GM23338 (cell line): ENCODE measurements at regions not wholly inside any gene's neighbourhood (a gene's known extent, or its start where the extent isn't known, plus 50 kb on each side); places are given as distances from the start of the nearest gene placed in this dataset.
"Not testable (repeated sequence)": the region's sequence is repeated elsewhere in the genome, so short reads cannot be mapped to it uniquely, and the experiment has no call there.

ENCODE experiments used
- ATAC-seq: fragments of 200-7000 bp; cut with Tn5 transposase; 3 replicates; pipeline ENCODE4 v1.9.1; 2020
- DNase-seq: peaks from one replicate; pipeline ENCODE4 v3.0.0-alpha.2; 2015; ENCODE audit warnings: low spot score
- H2AFZ ChIP-seq: fragments of 200-600 bp; sonication (generic); 2 replicates; pipeline ENCODE4 v1.8.0; 2016; ENCODE audit warnings: antibody characterized with exemption, mild to moderate bottlenecking, moderate library complexity
- H3F3A ChIP-seq: fragments of 200-600 bp; sonication (generic); replicated peaks from 2 replicates; pipeline ENCODE4 v1.8.0; 2017; ENCODE audit warnings: antibody characterized with exemption, mixed run types, low read depth
- H3K27ac ChIP-seq: fragments of 200-600 bp; sonication (generic); 2 replicates; pipeline ENCODE4 v1.6.1; 2016; ENCODE audit warnings: low read depth
- H3K27me3 ChIP-seq: fragments of 200-600 bp; sonication (generic); 2 replicates; pipeline ENCODE4 v1.8.0; 2016; ENCODE audit warnings: mild to moderate bottlenecking, mixed run types, moderate library complexity; ENCODE audit not compliant: insufficient read depth
- H3K36me3 ChIP-seq: fragments of 200-600 bp; sonication (generic); 2 replicates; pipeline ENCODE4 v1.8.0; 2016; ENCODE audit warnings: mild to moderate bottlenecking; ENCODE audit not compliant: insufficient read depth
- H3K4me1 ChIP-seq: fragments of 200-600 bp; sonication (generic); 2 replicates; pipeline ENCODE4 v1.8.0; 2016; ENCODE audit warnings: mild to moderate bottlenecking, moderate library complexity; ENCODE audit not compliant: insufficient read depth
- H3K4me2 ChIP-seq: fragments of 200-600 bp; sonication (generic); 2 replicates; pipeline ENCODE4 v1.7.1; 2017; ENCODE audit warnings: mixed run types
- H3K4me3 ChIP-seq: fragments of 200-600 bp; sonication (generic); 2 replicates; pipeline ENCODE4 v1.6.1; 2016; ENCODE audit warnings: mixed run types
- H3K79me2 ChIP-seq: fragments of 200-600 bp; sonication (generic); replicated peaks from 2 replicates; pipeline ENCODE4 v1.8.0; 2017; ENCODE audit warnings: mild to moderate bottlenecking; ENCODE audit not compliant: insufficient read depth
- H3K9me2 ChIP-seq: fragments of 200-600 bp; sonication (generic); 2 replicates; pipeline ENCODE4 v1.8.0; 2017; ENCODE audit not compliant: insufficient read depth
- H4K20me1 ChIP-seq: fragments of 200-600 bp; sonication (generic); replicated peaks from 2 replicates; pipeline ENCODE4 v1.8.0; 2017; ENCODE audit warnings: mild to moderate bottlenecking; ENCODE audit not compliant: insufficient read depth
- H3K27ac Mint-ChIP-seq: 2 replicates; pipeline ENCODE4 v1.8.0; 2020; ENCODE audit warnings: inconsistent platforms, mild to moderate bottlenecking, moderate library complexity, mixed read lengths
- H3K27me3 Mint-ChIP-seq: 3 replicates; pipeline ENCODE4 v1.8.0; 2022; ENCODE audit warnings: low read depth, mild to moderate bottlenecking, moderate library complexity, mixed read lengths, inconsistent platforms; ENCODE audit not compliant: insufficient read depth, poor library complexity
- H3K36me3 Mint-ChIP-seq: 3 replicates; pipeline ENCODE4 v1.8.0; 2021; ENCODE audit warnings: low read depth, mild to moderate bottlenecking, inconsistent platforms, moderate library complexity, mixed read lengths
- H3K4me1 Mint-ChIP-seq: 3 replicates; pipeline ENCODE4 v1.8.0; 2020; ENCODE audit warnings: mild to moderate bottlenecking, inconsistent platforms, mixed read lengths
- H3K4me3 Mint-ChIP-seq: 3 replicates; pipeline ENCODE4 v1.8.0; 2021; ENCODE audit warnings: moderate library complexity, mild to moderate bottlenecking, inconsistent platforms, mixed read lengths
- H3K9me3 Mint-ChIP-seq: 3 replicates; pipeline ENCODE4 v1.8.0; 2020; ENCODE audit warnings: moderate library complexity, mild to moderate bottlenecking, inconsistent platforms, mixed read lengths
- CREB1 ChIP-seq: fragments of 250-450 bp; sonication (Bioruptor Pico); IDR thresholded peaks from 2 replicates; pipeline ENCODE4 v1.5.0; 2020; ENCODE audit warnings: low read depth, mild to moderate bottlenecking, moderate library complexity
- CTCF ChIP-seq, 2 experiments: fragments of 200-600 bp in 1 of 2; sonication (generic) in 1 of 2; conservative IDR thresholded peaks; 2 replicates each; pipeline versions ENCODE4 v1.5.1 to v1.6.1; 2016 to 2017; ENCODE audit warnings: antibody characterized with exemption in 2 of 2, low read depth in 2 of 2, mild to moderate bottlenecking in 2 of 2, moderate library complexity in 1 of 2
- ETS1 ChIP-seq: IDR thresholded peaks from 2 replicates; pipeline ENCODE4 v1.6.1; 2016; ENCODE audit warnings: antibody characterized with exemption
- EZH2phosphoT487 ChIP-seq: fragments of 200-600 bp; sonication (generic); IDR thresholded peaks from one replicate; pipeline ENCODE4 v1.8.1; 2018; ENCODE audit warnings: antibody characterized with exemption; ENCODE audit not compliant: unreplicated experiment
- JUNB ChIP-seq: IDR thresholded peaks from one replicate; pipeline ENCODE4 v1.6.1; 2016; ENCODE audit warnings: antibody characterized with exemption; ENCODE audit not compliant: unreplicated experiment
- NANOG ChIP-seq: IDR thresholded peaks from 2 replicates; pipeline ENCODE4 v1.6.1; 2016; ENCODE audit warnings: antibody characterized with exemption, borderline replicate concordance
- REST ChIP-seq: IDR thresholded peaks from one replicate; pipeline ENCODE4 v1.6.1; 2018; ENCODE audit warnings: antibody characterized with exemption; ENCODE audit not compliant: unreplicated experiment
- STAT1 ChIP-seq: IDR thresholded peaks from one replicate; pipeline ENCODE4 v1.6.1; 2016; ENCODE audit warnings: antibody characterized with exemption; ENCODE audit not compliant: unreplicated experiment
- ZNF114 ChIP-seq: fragments of 250-450 bp; sonication (Bioruptor Pico); IDR thresholded peaks from 2 replicates; pipeline ENCODE4 v1.5.0; 2020; ENCODE audit warnings: mild to moderate bottlenecking, moderate library complexity
- ZNF462 ChIP-seq: fragments of 250-450 bp; sonication (Bioruptor Pico); IDR thresholded peaks from 2 replicates; pipeline ENCODE4 v1.5.0; 2020; ENCODE audit warnings: mild to moderate bottlenecking, moderate library complexity

GRCh38 chr10:34035241-34035790 is 700.8 kb upstream of the NRP1 start:
- not testable (repeated sequence) for H3K4me2 ChIP-seq, DNase-seq, H3K4me1 ChIP-seq, H3K36me3 Mint-ChIP-seq, H4K20me1 ChIP-seq, H3K27ac ChIP-seq, H3K9me2 ChIP-seq, H3K36me3 ChIP-seq, H3K27me3 ChIP-seq, H3K27ac Mint-ChIP-seq, H3K79me2 ChIP-seq, H3K4me3 Mint-ChIP-seq, H3F3A ChIP-seq, H3K4me3 ChIP-seq, H2AFZ ChIP-seq, H3K4me1 Mint-ChIP-seq, ATAC-seq, H3K27me3 Mint-ChIP-seq
- H3K9me3 Mint-ChIP-seq = peaks cover 15% of the 10 kb centered on the region

GRCh38 chr10:34033078-34033477 is 698.6 kb upstream of the NRP1 start:
- H3K9me2 ChIP-seq = 0 out of 2 replicates have a peak, but pooled peaks cover 10% of the 10 kb centered on the region
- peaks cover 15% of the 10 kb centered on the region for H3K9me3 Mint-ChIP-seq
- H3F3A ChIP-seq = no peaks in the 10 kb centered on the region
- no peaks in the 10 kb centered on the region for H4K20me1 ChIP-seq
- peaks cover 8% of the 10 kb centered on the region for H3K27me3 Mint-ChIP-seq
- no peak overlapping the region for H2AFZ ChIP-seq
- no peaks in the 10 kb centered on the region for H3K4me1 ChIP-seq
- H3K27ac ChIP-seq = no peak overlapping the region
- H3K4me2 ChIP-seq = no peak overlapping the region
- no peaks in the 10 kb centered on the region for H3K27me3 ChIP-seq
- DNase-seq (no peak), ATAC-seq (no peak)
- no peak overlapping the region for H3K27ac Mint-ChIP-seq
- no peaks in the 10 kb centered on the region for H3K36me3 ChIP-seq
- H3K4me1 Mint-ChIP-seq = no peaks in the 10 kb centered on the region
- H3K4me3 Mint-ChIP-seq = no peak overlapping the region
- H3K36me3 Mint-ChIP-seq = peaks cover 5% of the 10 kb centered on the region; the same call in 2 of the 3 replicates
- no peaks in the 10 kb centered on the region for H3K79me2 ChIP-seq
- no peak overlapping the region for H3K4me3 ChIP-seq
- no peak for TF ChIP-seq REST
- no peak for TF ChIP-seq EZH2phosphoT487
- no peak for TF ChIP-seq CTCF (conservative IDR thresholded peaks at IDR 0.05; ENCODE audit: low read depth in 2 of 2)
- TF ChIP-seq STAT1 = no peak
- no peak for TF ChIP-seq ZNF114
- TF ChIP-seq ZNF462 = no peak
- no peak for TF ChIP-seq NANOG
- TF ChIP-seq ETS1 = no peak
- TF ChIP-seq CREB1 (CRISPR knock-in tag) = no peak
- no peak for TF ChIP-seq JUNB
